ENCODE measurements at regions not wholly inside any gene's neighbourhood (a gene's known extent, or its start where the extent isn't known, plus 50 kb on each side); places are given as distances from the start of the nearest gene placed in this dataset.
"Not testable (repeated sequence)": the region's sequence is repeated elsewhere in the genome, so short reads cannot be mapped to it uniquely, and the experiment has no call there.

DNA sequence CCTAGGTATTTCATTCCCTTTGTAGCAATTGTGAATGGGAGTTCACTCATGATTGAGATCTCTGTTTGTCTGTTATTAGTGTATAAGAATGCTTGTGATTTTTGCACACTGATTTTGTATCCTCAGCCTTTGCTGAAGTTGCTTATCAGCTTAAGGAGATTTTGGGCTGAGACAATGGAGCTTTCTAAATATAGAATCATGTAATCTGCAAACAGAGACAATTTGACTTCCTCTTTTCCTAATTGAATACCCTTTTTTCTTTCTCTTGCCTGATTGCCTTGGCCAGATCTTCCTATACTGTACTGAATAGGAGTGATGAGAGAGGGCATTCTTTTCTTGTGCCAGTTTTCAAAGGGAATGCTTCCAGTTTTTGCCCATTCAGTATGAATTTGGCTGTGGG, 398.1 kb downstream of the SRGAP2C start:
- H3K4me3 Mint-ChIP-seq, result peak overlapping the region in 1 of 4 donors; percentile 38
- H3K36me3 Mint-ChIP-seq, H3K4me1 Mint-ChIP-seq, H3K27ac Mint-ChIP-seq, H3K27me3 Mint-ChIP-seq: not testable (repeated sequence)
- H3K9me3 Mint-ChIP-seq, result peaks cover 2 to 11% (median 5%) of the 10 kb centered on the region in 3 donors

DNA sequence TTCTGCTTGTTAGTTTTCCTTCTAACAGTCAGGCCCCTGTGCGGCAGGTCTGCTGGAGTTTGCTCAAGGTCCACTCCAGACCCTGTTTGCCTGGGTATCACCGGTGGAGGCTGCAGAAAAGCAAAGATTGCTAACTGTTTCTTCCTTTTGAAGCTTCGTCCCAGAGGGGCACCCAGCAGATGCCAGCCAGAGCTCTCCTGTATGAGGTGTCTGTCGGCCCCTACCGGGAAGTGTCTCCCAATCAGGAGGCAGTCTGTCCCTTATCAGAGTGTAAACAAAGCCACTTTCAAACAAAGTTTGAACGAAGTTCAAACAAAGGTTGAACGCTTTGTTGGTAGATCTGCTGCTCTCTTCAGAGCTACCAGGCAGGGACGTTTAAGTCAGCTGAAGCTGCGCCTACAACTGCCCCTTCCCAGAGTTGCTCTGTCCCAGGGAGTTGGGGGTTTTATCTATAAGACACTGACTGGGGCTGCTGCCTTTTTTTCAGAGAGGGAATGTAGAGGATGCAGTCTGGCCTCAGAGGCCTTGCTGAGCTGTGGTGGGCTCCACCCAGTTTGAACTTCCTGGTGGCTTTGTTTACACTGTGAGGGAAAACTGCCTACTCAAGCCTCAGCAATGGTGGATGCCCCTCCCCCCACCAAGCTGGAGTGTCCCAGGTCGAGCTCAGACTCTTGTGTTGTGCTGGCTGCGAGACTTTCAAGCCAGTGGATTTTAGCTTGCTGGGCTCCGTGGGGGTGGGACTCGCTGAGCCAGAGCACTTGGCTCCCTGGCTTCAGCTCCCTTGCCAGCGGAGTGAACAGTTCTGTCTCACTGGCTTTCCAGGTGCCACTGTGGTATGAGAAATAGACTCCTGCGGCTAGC, 401.8 kb downstream of the SRGAP2C start:
- no peak overlapping the region for H3K4me3 Mint-ChIP-seq

DNA sequence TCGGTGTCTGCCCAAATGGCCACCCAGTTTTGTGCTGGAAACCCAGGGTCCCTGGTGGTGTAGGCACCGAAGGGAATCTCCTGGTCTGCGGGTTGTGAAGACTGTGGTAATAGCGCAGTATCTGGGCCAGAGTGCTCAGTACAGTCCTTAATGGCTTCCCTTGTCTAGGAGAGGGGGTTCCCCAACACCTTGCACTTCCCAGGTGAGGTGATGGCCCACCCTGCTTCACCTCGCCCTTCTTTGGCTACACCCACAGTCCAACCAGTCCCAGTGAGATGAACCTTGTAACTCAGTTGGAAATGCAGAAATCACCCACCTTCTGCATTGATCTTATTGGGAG, 402.4 kb downstream of the SRGAP2C start:
- Mint-ChIP-seq H3K27me3 (no peaks in the 10 kb centered on the region), H3K9me3 (peaks cover 2 to 9% (median 2%) of the 10 kb centered on the region in 3 donors), H3K4me1 (peaks cover 0 to 6% (median 5%) of the 10 kb centered on the region in 3 donors), H3K4me3 (no peak overlapping the region), H3K27ac (no peak overlapping the region), H3K36me3 (peaks cover 4% of the 10 kb centered on the region)

More for the DNA sequence above, 401.8 kb downstream of the SRGAP2C start:
- no peaks in the 10 kb centered on the region for H3K27me3 Mint-ChIP-seq
- H3K36me3 Mint-ChIP-seq, result peaks cover 4% of the 10 kb centered on the region
- H3K27ac Mint-ChIP-seq, result no peak overlapping the region
- peaks cover 2 to 11% (median 2%) of the 10 kb centered on the region in 3 donors for H3K9me3 Mint-ChIP-seq
- H3K4me1 Mint-ChIP-seq, result peaks cover 0 to 6% (median 5%) of the 10 kb centered on the region in 3 donors

DNA sequence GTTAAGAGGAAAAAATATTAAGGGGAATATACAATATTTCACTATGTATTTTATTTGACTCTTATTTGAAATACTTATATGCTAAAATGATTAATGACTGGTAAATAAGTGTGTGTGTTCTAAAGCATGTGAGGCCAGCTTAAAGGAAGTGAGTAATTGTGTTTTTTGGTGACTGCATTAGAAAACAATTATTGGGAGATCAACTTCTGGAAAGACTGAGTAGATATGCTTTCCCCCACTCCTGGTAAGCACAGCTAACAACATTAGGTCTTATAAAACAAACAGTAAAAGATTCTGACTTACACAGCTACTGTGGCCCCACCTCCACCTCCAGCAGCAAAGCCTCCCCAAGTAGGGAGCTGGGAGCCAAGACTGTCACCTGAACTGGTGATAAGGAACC, 403.0 kb downstream of the SRGAP2C start:
- H3K27ac Mint-ChIP-seq, result no peak overlapping the region
- no peak overlapping the region for H3K4me3 Mint-ChIP-seq
- H3K9me3 Mint-ChIP-seq, result peaks cover under 1 to 3% (median 2%) of the 10 kb centered on the region in 3 donors
- peaks cover 0 to 6% (median 5%) of the 10 kb centered on the region in 3 donors for H3K4me1 Mint-ChIP-seq
- H3K36me3 Mint-ChIP-seq, result peaks cover under 1% of the 10 kb centered on the region
- no peaks in the 10 kb centered on the region for H3K27me3 Mint-ChIP-seq

DNA sequence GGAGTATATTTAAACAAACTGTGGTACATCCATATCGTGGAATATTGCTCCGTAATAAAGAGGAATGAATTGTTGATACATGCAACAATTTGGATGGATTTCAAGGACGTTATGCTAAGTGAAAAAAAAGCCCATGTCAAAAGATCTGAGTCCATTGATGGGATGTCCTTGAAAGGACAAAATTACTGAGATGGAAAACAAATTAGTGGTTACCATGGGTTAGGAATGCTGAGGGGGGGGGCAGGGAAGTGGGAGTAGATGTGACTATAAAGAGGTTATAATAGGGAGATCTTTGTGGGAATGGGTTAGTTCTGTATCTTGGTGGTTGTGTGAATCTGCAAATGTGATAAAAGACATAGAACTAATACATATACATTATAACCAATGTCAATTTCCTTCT, 409.3 kb downstream of the SRGAP2C start:
- Mint-ChIP-seq H3K4me3 (no peak overlapping the region), H3K27me3 (no peaks in the 10 kb centered on the region), H3K9me3 (peaks cover 0 to 3% (median under 1%) of the 10 kb centered on the region in 3 donors), H3K36me3 (peaks cover 1% of the 10 kb centered on the region), H3K4me1 (no peaks in the 10 kb centered on the region), H3K27ac (no peak overlapping the region)

DNA sequence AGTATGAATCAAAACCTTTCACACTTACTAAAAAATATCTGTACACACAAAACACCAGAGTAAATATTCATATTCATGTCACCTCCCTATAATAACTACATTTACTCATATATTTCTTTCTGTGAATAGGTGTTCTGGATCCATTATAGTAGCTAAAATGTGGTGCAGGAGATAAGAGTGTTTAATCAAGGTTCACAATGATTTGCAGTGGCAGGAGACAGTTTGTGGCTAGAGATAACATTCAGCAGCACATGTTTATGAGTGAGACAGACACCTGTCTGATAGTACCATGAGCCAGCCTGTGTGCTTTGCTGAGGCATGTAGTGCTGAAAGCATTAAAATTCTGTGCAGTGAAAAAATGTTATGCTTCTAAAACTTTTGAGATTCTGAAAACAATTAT, 410.3 kb downstream of the SRGAP2C start:
- no peaks in the 10 kb centered on the region for H3K4me1 Mint-ChIP-seq
- H3K27ac Mint-ChIP-seq, result no peak overlapping the region
- no peaks in the 10 kb centered on the region for H3K27me3 Mint-ChIP-seq
- no peak overlapping the region for H3K4me3 Mint-ChIP-seq
- peaks cover 0 to 3% (median 2%) of the 10 kb centered on the region in 3 donors for H3K9me3 Mint-ChIP-seq
- H3K36me3 Mint-ChIP-seq, result peaks cover 1% of the 10 kb centered on the region

DNA sequence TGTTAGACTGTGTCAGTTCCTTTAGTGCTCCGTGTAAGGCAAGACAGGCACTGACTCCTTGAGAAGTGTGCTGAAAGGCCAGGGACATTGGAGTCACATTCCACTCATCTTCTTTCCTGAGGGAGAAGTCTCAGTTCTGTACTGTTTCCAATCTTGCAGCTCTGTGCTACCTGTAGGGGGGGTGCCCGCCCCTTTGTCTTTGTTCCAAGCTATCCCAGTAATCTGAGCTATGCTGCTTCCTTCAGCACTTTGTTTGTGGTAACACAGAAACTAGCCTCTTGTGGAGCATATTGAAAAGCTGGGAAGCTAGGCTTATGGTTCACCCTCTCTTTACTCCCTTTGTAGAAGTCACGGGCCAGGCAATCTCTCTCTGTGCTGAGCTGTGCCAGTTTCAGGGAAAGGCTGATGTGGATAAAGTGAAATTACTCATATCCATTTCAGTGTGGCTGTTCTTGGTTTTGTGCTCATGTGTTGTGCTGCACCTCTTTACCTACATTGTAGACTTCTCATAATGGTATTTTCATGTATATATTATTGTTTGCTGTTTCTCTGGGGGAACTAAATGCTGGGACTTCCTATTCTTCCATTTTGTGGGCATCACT, 420.2 kb downstream of the SRGAP2C start:
- H3K27me3 Mint-ChIP-seq, H3K36me3 Mint-ChIP-seq, H3K4me3 Mint-ChIP-seq, H3K4me1 Mint-ChIP-seq, H3K9me3 Mint-ChIP-seq, H3K27ac Mint-ChIP-seq: not testable (repeated sequence)

DNA sequence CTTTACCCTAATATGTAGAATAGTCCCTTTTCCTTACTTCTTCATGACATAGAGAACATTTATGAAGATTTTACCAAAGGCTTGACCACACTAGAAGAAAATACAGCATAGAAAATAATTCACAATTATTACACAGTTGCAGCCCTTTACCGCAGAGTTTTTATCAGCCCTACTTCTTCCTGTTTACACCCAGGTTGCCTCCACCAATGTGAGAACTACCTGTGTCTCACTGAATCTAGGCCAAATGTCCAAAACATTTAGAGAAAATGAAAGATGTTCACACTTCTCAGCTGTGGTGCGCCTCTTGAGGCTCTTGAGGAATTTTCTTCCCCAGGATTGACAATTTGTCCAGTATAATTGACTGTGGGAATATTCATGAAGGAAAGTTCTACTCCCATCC, 422.7 kb downstream of the SRGAP2C start:
- not testable (repeated sequence) for H3K36me3 Mint-ChIP-seq, H3K9me3 Mint-ChIP-seq, H3K27ac Mint-ChIP-seq, H3K4me3 Mint-ChIP-seq, H3K4me1 Mint-ChIP-seq, H3K27me3 Mint-ChIP-seq
